ENCODE measurements at regions not wholly inside any gene's neighbourhood (a gene's known extent, or its start where the extent isn't known, plus 50 kb on each side); places are given as distances from the start of the nearest gene placed in this dataset.
"Not testable (repeated sequence)": the region's sequence is repeated elsewhere in the genome, so short reads cannot be mapped to it uniquely, and the experiment has no call there.

GRCh38 chr6:84309336-84309735, 81.9 kb upstream of the CEP162 start:
- H3K4me3 ChIP-seq (ENCODE audit: low read depth, low read length), result no peak overlapping the region
- DNase-seq (ENCODE audit: low read depth), result no peak
- no peak for TF ChIP-seq CTCF (conservative IDR thresholded peaks at IDR 0.05; ENCODE audit: low read depth, low read length)

DNA sequence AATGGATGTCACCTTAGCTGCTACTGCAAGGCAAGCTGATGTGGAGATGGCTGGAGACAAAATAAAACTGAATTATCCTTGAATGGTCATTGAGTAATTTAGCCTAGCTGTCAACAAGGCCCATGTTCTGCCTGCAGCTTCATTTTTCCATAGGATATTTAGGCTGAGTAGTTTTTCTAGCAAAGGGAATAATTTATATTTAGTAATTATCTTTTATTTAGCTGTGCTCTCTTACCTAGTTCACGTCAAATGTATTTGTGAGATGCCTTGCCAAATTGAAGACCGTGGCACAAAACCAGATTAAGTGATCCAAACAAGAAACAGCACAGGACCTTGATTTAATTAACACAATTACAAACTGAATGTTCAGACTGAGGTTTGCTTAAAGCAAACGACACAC, 77.4 kb upstream of the CEP162 start:
- no peak overlapping the region for H3K4me3 ChIP-seq (ENCODE audit: low read depth, low read length)
- DNase-seq (ENCODE audit: low read depth), result no peak
- no peak for TF ChIP-seq CTCF (conservative IDR thresholded peaks at IDR 0.05; ENCODE audit: low read depth, low read length)

DNA sequence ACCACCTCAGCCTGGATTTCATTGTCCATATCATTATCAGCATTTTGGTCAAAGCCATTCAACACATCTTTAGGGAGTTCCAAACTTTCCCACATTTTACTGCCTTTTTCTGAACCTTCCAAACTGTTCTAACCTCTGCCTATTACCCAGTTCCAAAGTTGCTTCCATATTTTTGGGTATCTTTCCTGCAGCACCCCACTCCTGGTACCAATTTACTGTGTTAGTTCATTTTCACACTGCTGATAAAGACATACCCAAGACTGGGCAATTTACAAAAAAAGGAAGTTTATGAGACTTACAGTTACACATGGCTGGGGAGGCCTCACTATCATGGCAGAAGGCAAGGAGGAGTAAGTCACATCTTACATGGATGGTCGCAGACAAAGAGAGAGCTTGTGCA, 63.6 kb upstream of the CEP162 start:
- not testable (repeated sequence) for DNase-seq (ENCODE audit: low read depth); H3K4me3 ChIP-seq (ENCODE audit: low read depth, low read length)

- peak; percentile 82 for TF ChIP-seq CTCF (conservative IDR thresholded peaks at IDR 0.05; ENCODE audit: low read depth, low read length)
- peak; percentile 72 for DNase-seq (ENCODE audit: low read depth)
Measured at GRCh38 chr6:84284428-84285049, 57.1 kb upstream of the CEP162 start.

GRCh38 chr6:84282550-84282949, 55.1 kb upstream of the CEP162 start:
- H3K4me3 ChIP-seq (ENCODE audit: low read depth, low read length), result no peak overlapping the region
- no peak for DNase-seq (ENCODE audit: low read depth)
- TF ChIP-seq CTCF (conservative IDR thresholded peaks at IDR 0.05; ENCODE audit: low read depth, low read length), result no peak

More at GRCh38 chr6:84284428-84285049, 57.1 kb upstream of the CEP162 start:
- H3K4me3 ChIP-seq (ENCODE audit: low read depth, low read length), result no peak overlapping the region

DNA sequence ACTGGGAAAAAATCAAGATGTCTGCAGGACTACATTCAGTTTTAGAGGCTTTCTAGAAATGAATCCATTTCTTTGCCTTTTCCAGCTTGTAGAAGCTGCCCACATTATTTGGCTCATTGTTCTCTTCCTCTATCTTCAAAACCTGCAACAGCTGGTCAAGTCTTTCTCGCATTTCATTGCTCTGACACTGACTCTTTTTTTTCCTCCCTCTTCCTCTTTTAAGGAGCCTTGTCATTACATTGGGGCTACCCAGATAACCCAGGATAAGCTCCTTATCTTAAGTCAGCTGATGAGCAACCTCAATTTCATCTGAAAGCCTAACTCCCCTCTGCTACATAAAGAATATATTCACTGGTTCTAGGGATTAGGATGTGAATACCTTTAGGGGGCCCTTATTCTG, 53.2 kb upstream of the CEP162 start:
- DNase-seq (ENCODE audit: low read depth), result no peak
- no peak overlapping the region for H3K4me3 ChIP-seq (ENCODE audit: low read depth, low read length)
- no peak for TF ChIP-seq CTCF (conservative IDR thresholded peaks at IDR 0.05; ENCODE audit: low read depth, low read length)

DNA sequence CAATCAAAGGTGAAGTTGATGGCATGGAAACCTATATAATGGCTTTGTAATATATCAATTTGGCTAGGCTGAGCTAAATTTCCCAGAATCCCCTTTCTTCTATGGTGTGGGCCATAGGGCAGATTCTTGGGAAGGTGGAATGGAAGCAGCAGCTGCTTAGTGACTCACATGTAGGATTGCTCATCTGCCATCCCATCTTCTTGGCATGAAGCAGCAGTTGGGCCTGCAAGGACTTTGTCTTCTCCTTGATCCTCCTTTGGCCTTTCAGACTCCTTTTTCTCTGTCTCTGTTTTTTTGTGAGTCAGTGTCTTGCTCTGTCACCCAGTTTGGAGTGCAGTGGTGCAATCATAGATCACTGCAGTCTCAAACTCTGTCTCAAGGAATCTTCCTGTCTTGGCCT, 52.6 kb upstream of the CEP162 start:
- DNase-seq (ENCODE audit: low read depth), result peak; percentile 42
- H3K4me3 ChIP-seq (ENCODE audit: low read depth, low read length), result no peak overlapping the region

More for the DNA sequence above, 52.6 kb upstream of the CEP162 start:
- no peak for TF ChIP-seq CTCF (conservative IDR thresholded peaks at IDR 0.05; ENCODE audit: low read depth, low read length)
